ENCODE measurements at regions not wholly inside any gene's neighbourhood (a gene's known extent, or its start where the extent isn't known, plus 50 kb on each side); places are given as distances from the start of the nearest gene placed in this dataset.

DNA sequence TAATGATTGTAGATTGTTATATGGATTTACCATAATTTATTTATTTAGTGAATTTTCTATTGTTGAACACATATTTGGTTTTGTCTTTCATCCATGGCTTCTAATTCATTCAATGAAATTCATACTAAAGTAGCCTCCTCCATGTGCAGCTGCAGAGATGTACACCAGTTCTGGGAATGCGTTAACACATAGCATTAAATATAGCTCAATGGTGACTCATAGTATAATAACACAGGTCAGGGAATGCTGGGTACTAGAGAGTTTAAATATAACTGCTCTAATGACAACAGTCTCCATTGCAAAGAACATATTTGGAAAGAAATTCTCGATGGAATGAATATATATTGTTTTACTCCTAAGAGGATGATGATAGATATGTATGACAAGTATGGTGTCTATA lies 1190.2 kb upstream of the NRXN1 start:
- TF ChIP-seq, protein P1, sequence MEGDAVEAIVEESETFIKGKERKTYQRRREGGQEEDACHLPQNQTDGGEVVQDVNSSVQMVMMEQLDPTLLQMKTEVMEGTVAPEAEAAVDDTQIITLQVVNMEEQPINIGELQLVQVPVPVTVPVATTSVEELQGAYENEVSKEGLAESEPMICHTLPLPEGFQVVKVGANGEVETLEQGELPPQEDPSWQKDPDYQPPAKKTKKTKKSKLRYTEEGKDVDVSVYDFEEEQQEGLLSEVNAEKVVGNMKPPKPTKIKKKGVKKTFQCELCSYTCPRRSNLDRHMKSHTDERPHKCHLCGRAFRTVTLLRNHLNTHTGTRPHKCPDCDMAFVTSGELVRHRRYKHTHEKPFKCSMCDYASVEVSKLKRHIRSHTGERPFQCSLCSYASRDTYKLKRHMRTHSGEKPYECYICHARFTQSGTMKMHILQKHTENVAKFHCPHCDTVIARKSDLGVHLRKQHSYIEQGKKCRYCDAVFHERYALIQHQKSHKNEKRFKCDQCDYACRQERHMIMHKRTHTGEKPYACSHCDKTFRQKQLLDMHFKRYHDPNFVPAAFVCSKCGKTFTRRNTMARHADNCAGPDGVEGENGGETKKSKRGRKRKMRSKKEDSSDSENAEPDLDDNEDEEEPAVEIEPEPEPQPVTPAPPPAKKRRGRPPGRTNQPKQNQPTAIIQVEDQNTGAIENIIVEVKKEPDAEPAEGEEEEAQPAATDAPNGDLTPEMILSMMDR (IDR thresholded peaks at IDR 0.05) = no peak
- TF ChIP-seq POLR2AphosphoS5 (IDR thresholded peaks at IDR 0.05) (no peak), POLR2A (IDR thresholded peaks at IDR 0.05) (no peak)

All from transverse colon (tissue), 4 donors.